ENCODE measurements at regions not wholly inside any gene's neighbourhood (a gene's known extent, or its start where the extent isn't known, plus 50 kb on each side); places are given as distances from the start of the nearest gene placed in this dataset.

DNA sequence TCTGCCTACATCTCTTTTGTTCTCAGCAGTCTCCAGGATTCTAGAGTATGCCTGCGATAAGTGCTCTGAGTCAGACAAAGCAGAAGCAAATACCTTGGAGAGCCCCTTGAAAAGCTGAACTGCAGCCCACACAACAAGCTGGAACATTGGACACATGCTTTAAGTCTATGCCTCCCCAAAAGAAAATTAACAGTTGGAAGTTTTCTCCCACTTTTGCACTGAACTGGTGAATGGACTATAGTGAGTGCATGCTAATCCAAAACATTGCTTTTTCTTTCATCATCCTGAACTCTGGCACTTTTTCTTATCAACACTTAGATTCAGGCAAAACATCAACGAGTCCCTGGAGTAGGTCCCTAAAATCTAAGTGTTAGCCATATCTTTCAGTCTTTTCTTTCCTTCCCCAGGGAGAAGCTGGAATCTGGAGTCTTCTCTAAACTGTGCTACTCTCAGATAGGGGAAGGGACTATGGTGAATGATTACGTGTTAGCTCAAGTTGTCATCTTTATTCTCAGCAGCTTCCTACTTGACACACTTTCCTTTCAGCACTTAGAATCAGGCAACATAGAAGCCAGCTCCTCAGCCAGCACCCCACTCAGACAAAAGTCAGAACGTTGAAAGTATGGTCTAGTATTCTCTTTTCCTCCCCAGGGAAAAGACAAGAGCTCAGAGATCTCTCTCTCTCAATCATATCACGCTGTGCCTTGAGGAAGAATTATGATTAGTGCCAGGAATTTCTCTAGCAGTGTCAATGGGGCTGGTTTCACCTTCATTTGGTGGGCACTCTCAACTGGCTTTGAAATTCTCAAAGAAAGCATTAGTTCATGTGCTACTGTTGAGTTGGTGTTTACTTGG lies 811.0 kb upstream of the GJE1 start:
- no peak overlapping the region for H3K27ac ChIP-seq
- H3K9me3 ChIP-seq (replicated peaks in 1 of 3), result peaks cover 0 to 6% (median 0%) of the 10 kb centered on the region in 3 donors
- WGBS, 4 donors, result 60 to 74% (median 71%) methylated on average over 5 of the region's 5 CpGs
- TF ChIP-seq, protein P1, sequence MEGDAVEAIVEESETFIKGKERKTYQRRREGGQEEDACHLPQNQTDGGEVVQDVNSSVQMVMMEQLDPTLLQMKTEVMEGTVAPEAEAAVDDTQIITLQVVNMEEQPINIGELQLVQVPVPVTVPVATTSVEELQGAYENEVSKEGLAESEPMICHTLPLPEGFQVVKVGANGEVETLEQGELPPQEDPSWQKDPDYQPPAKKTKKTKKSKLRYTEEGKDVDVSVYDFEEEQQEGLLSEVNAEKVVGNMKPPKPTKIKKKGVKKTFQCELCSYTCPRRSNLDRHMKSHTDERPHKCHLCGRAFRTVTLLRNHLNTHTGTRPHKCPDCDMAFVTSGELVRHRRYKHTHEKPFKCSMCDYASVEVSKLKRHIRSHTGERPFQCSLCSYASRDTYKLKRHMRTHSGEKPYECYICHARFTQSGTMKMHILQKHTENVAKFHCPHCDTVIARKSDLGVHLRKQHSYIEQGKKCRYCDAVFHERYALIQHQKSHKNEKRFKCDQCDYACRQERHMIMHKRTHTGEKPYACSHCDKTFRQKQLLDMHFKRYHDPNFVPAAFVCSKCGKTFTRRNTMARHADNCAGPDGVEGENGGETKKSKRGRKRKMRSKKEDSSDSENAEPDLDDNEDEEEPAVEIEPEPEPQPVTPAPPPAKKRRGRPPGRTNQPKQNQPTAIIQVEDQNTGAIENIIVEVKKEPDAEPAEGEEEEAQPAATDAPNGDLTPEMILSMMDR (IDR thresholded peaks at IDR 0.05), result no peak
- no peak for DNase-seq
- no peak overlapping the region for H3K4me3 ChIP-seq
- no peaks in the 10 kb centered on the region for H3K4me1 ChIP-seq (replicated peaks in 1 of 2)
- intact Hi-C loops (cut with DNase I), result no loop called here
- H3K36me3 ChIP-seq (replicated peaks in 1 of 2), result no peaks in the 10 kb centered on the region
- no peaks in the 10 kb centered on the region for H3K27me3 ChIP-seq

DNA sequence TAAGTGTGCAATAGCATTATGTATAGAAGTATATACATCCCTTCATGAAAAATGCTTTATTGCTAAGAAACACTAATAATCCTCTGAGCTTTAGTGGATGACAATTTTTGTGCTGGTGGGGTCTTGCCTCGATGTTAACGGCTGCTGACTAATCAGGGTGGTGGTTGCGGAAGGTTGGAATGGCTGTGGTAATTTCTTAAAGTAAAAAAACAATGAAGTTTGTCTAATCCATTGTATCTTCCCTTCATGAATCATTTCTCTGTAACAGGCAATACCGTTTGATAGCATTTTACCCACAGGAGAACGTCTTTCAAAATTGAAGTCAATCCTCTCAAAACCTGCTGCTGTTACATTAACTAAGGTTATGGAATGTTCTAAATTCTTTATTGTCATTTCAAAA lies 816.5 kb upstream of the GJE1 start:
- no peaks in the 10 kb centered on the region for H3K27me3 ChIP-seq

DNA sequence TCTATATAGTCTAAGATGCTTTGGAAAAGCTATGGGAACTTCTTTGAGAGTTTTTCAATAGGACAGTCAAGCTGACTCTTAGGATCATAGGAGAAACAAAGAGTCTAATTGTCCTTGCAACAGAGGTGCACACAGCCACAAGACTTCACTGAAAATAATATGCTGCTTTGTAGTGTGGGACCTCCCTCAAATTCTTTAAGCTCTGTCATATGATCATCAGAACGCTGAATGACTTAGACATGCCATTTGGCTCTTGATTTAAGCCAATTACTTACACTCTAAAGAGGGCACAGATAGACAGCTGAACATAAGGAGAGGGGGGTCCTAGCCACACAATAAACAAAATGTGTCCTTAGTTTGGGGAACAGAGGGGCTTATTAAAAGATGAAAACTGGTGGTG lies 818.7 kb upstream of the GJE1 start:
- DNase-seq, result no peak
- no peaks in the 10 kb centered on the region for H3K27me3 ChIP-seq
- H3K27ac ChIP-seq, result no peak overlapping the region
- no peak overlapping the region for H3K4me3 ChIP-seq
- WGBS, 4 donors, result 84 to 100% (median 90%) methylated on average over 1 of the region's 1 CpG
- H3K36me3 ChIP-seq (replicated peaks in 1 of 2), result no peaks in the 10 kb centered on the region
- H3K4me1 ChIP-seq (replicated peaks in 1 of 2), result no peaks in the 10 kb centered on the region
- H3K9me3 ChIP-seq (replicated peaks in 1 of 3), result no peaks in the 10 kb centered on the region
- TF ChIP-seq POLR2A (IDR thresholded peaks at IDR 0.05), result no peak
- TF ChIP-seq, protein P1 (IDR thresholded peaks at IDR 0.05), result no peak
- intact Hi-C loops (cut with DNase I), result no loop called here

More for the DNA sequence above, 816.5 kb upstream of the GJE1 start:
- no peak overlapping the region for H3K27ac ChIP-seq
- DNase-seq, result no peak
- no peaks in the 10 kb centered on the region for H3K9me3 ChIP-seq (replicated peaks in 1 of 3)
- intact Hi-C loops (cut with DNase I), result no loop called here
- H3K36me3 ChIP-seq (replicated peaks in 1 of 2), result no peaks in the 10 kb centered on the region
- 83 to 93% (median 90%) methylated on average over 5 of the region's 5 CpGs for WGBS, 4 donors
- no peak overlapping the region for H3K4me3 ChIP-seq
- TF ChIP-seq, protein P1 (IDR thresholded peaks at IDR 0.05), result no peak
- no peak for TF ChIP-seq POLR2A (IDR thresholded peaks at IDR 0.05)
- no peaks in the 10 kb centered on the region for H3K4me1 ChIP-seq (replicated peaks in 1 of 2)

DNA sequence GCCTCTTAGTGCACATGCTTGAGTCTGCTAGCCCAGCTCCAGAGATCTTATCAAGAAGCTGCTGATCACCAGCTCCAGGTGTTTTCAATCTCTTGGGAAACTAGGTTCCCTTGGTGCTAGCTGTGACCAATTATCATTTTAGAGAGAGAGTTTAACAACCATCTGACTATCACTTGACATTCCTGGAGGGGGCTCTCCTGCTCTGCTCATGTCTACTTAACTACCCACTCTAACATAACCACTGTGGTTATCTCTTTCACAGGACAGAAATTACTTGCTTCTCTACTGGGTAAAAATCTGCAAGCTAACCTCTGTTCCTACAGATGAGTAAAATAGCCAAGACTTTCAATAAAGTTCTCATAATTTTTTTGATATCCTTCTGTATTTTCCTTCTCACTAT lies 823.4 kb upstream of the GJE1 start:
- Histone ChIP-seq H3K9me3 (replicated peaks in 1 of 3) (no peaks in the 10 kb centered on the region), H3K27ac (no peak overlapping the region), H3K36me3 (replicated peaks in 1 of 2) (no peaks in the 10 kb centered on the region), H3K4me3 (no peak overlapping the region), H3K4me1 (replicated peaks in 1 of 2) (no peaks in the 10 kb centered on the region), H3K27me3 (no peaks in the 10 kb centered on the region)
- TF ChIP-seq POLR2A (IDR thresholded peaks at IDR 0.05), result no peak
- TF ChIP-seq, protein P1 (IDR thresholded peaks at IDR 0.05), result no peak
- no peak for DNase-seq
- intact Hi-C loops (cut with DNase I), result no loop called here
